SK-N-SH (cell line): ENCODE measurements at regions not wholly inside any gene's neighbourhood (a gene's known extent, or its start where the extent isn't known, plus 50 kb on each side); places are given as distances from the start of the nearest gene placed in this dataset.

Source experiments
- CTCF ChIA-PET: fragments of 300-600, 350-600 bp; formaldehyde crosslinking; extraction: SDS; loops from one replicate; lab custom pipeline; 2021; lab: Yijun Ruan, JAX
- POLR2A ChIA-PET: fragments of 350-600 bp; sonication (Branson Sonifier 250); formaldehyde crosslinking; extraction: SDS; loops from one replicate; lab custom pipeline; 2020; ENCODE audit warnings: antibody characterized with exemption, inconsistent platforms; lab: Yijun Ruan, JAX
- DNase-seq: peaks from one replicate; pipeline ENCODE4 v3.0.0; 2012
- H2AFZ ChIP-seq: fragments of 200-600 bp; sonication (generic); 2 replicates; pipeline ENCODE4 v1.8.1; 2016; ENCODE audit warnings: antibody characterized with exemption, mild to moderate bottlenecking, low read depth
- H3F3A ChIP-seq: fragments of 200-600 bp; sonication (generic); replicated peaks from 2 replicates; pipeline ENCODE3; 2016; ENCODE audit warnings: antibody characterized with exemption, mild to moderate bottlenecking; ENCODE audit not compliant: insufficient read depth
- H3K27ac ChIP-seq, 2 experiments: fragments of 200-500 bp in 1 of 2; fragments of 200-600 bp in 1 of 2; sonication (Bioruptor generic) in 1 of 2; sonication (generic), shearing (Covaris generic) in 1 of 2; 2 replicates each; pipeline versions ENCODE4 v1.5.1 to v1.6.1; 2014 to 2016; ENCODE audit warnings: low read depth in 2 of 2, inconsistent platforms in 1 of 2, low read length in 1 of 2, mild to moderate bottlenecking in 1 of 2, mixed read lengths in 1 of 2
- H3K27me3 ChIP-seq: fragments of 200-600 bp; sonication (generic), shearing (Covaris generic); 2 replicates; pipeline ENCODE4 v1.6.1; 2016; ENCODE audit warnings: mixed run types; ENCODE audit not compliant: insufficient read depth
- H3K36me3 ChIP-seq, 2 experiments: fragments of 200-500 bp in 1 of 2; fragments of 200-600 bp in 1 of 2; sonication (Bioruptor generic) in 1 of 2; sonication (generic) in 1 of 2; replicated peaks in 1 of 2; 2 replicates each; pipeline versions ENCODE3 to v1.5.1; 2014 to 2016; ENCODE audit warnings: low read length in 1 of 2, mild to moderate bottlenecking in 1 of 2; ENCODE audit not compliant: insufficient read depth in 2 of 2, control insufficient read depth in 1 of 2
- H3K4me1 ChIP-seq, 2 experiments: fragments of 200-500 bp in 1 of 2; fragments of 200-600 bp in 1 of 2; sonication (Bioruptor generic) in 1 of 2; sonication (generic), shearing (Covaris generic) in 1 of 2; 2 replicates each; pipeline versions ENCODE4 v1.5.1 to v1.6.1; 2014 to 2016; ENCODE audit warnings: low read depth in 1 of 2, low read length in 1 of 2, mixed run types in 1 of 2; ENCODE audit not compliant: insufficient read depth in 2 of 2, control insufficient read depth in 1 of 2
- H3K4me2 ChIP-seq: fragments of 200-600 bp; sonication (generic), shearing (Covaris generic); 2 replicates; pipeline ENCODE4 v1.6.1; 2017; ENCODE audit warnings: mixed run types
- H3K4me3 ChIP-seq, 2 experiments: fragments of 200-500 bp in 1 of 2; fragments of 200-600 bp in 1 of 2; sonication (Bioruptor generic) in 1 of 2; sonication (generic), shearing (Covaris generic) in 1 of 2; 2 replicates each; pipeline versions ENCODE4 v1.5.1 to v1.8.1; 2014 to 2016; ENCODE audit warnings: low read depth in 2 of 2, inconsistent platforms in 1 of 2, low read length in 1 of 2, mild to moderate bottlenecking in 1 of 2, mixed read lengths in 1 of 2, moderate library complexity in 1 of 2
- H3K79me2 ChIP-seq: fragments of 200-600 bp; sonication (generic); 2 replicates; pipeline ENCODE4 v1.8.1; 2017; ENCODE audit warnings: mild to moderate bottlenecking; ENCODE audit not compliant: insufficient read depth
- H3K9ac ChIP-seq: fragments of 200-600 bp; sonication (generic); 2 replicates; pipeline ENCODE4 v1.6.1; 2017; ENCODE audit warnings: mixed run types
- H3K9me2 ChIP-seq: fragments of 200-600 bp; sonication (generic); 2 replicates; pipeline ENCODE4 v1.6.1; 2017; ENCODE audit warnings: mixed run types
- H3K9me3 ChIP-seq: fragments of 200-600 bp; sonication (generic); 2 replicates; pipeline ENCODE4 v1.6.1; 2017; ENCODE audit warnings: mixed run types, mild to moderate bottlenecking, moderate library complexity
- H4K20me1 ChIP-seq: fragments of 200-600 bp; sonication (generic); 2 replicates; pipeline ENCODE4 v1.6.1; 2017; ENCODE audit warnings: mild to moderate bottlenecking, mixed run types; ENCODE audit not compliant: insufficient read depth
- FOSL2 ChIP-seq: IDR thresholded peaks from 2 replicates; pipeline ENCODE4 v1.4.0; 2012; ENCODE audit warnings: low read depth, mild to moderate bottlenecking, moderate library complexity, borderline replicate concordance
- FOXJ3 ChIP-seq: sonication (generic); formaldehyde crosslinking; IDR thresholded peaks from 2 replicates; pipeline ENCODE4 v1.5.1; 2020; ENCODE audit warnings: mild to moderate bottlenecking, missing genetic modification reagents
- FOXM1 ChIP-seq: IDR thresholded peaks from 2 replicates; pipeline ENCODE4 v1.4.0; 2012; ENCODE audit warnings: low read depth, mild to moderate bottlenecking
- MEF2A ChIP-seq: IDR thresholded peaks from 2 replicates; pipeline ENCODE4 v1.4.0; 2012; ENCODE audit warnings: low read depth, borderline replicate concordance
- MXI1 ChIP-seq: IDR thresholded peaks from 2 replicates; pipeline ENCODE4 v1.6.1; 2012; ENCODE audit warnings: mild to moderate bottlenecking, low read depth, low read length, improper control_type of control experiment
- NRF1 ChIP-seq: IDR thresholded peaks from 2 replicates; pipeline ENCODE4 v1.6.1; 2012; ENCODE audit warnings: low read depth, mild to moderate bottlenecking, low read length
- POLR2AphosphoS5 ChIP-seq: IDR thresholded peaks from 2 replicates; pipeline ENCODE4 v1.6.1; 2012; ENCODE audit warnings: low read depth, low read length
- RXRA ChIP-seq: IDR thresholded peaks from 2 replicates; pipeline ENCODE4 v1.4.0; 2012; ENCODE audit warnings: low read depth, mild to moderate bottlenecking, borderline replicate concordance
- YY1 ChIP-seq: IDR thresholded peaks from 2 replicates; pipeline ENCODE4 v1.4.0; 2012; ENCODE audit warnings: low read depth, mild to moderate bottlenecking
- WGBS: methylation state at CpG from one replicate; pipeline ENCODE4 v1.1.6; 2017; ENCODE audit warnings: low lambda C conversion rate; 5-methylcytosine and 5-hydroxymethylcytosine counted together
- TF ChIP-seq, protein P1 (sequence below): fragments of 150-350 bp; IDR thresholded peaks from 2 replicates; pipeline ENCODE4 v1.6.1; 2017; ENCODE audit warnings: antibody characterized with exemption, low read length, low read depth, borderline replicate concordance
- TF ChIP-seq, protein P2 (sequence below): IDR thresholded peaks from 2 replicates; pipeline ENCODE4 v1.6.1; 2012; ENCODE audit warnings: mild to moderate bottlenecking, low read depth, low read length, moderate library complexity
- TF ChIP-seq, protein P3 (sequence below): IDR thresholded peaks from 2 replicates; pipeline ENCODE4; 2012

DNA sequence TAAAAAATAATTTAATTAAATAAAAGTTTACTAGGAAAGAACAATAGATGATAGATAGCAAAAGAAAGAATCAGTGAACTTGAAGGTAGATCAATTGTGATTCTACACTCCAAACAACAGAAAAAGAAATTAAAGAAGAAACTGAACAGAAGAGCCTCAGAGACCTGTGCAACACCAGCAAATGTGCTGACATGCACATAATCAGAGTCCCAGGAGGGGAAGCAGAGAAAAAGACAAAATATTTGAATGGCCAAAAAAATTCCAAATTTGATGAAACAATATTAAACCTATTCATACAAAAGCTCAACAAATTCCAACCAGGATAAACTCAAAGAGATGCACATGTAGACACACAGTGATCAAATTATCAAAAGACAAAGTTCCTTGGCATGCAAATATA, 267.5 kb upstream of the OPRM1 start:
- ChIA-PET POLR2A (no interaction called here), CTCF (no interaction called here)
- Histone ChIP-seq H3K79me2 (no peaks in the 10 kb centered on the region), H3K9me3 (no peaks in the 10 kb centered on the region), H4K20me1 (no peaks in the 10 kb centered on the region), H3K4me2 (no peak overlapping the region), H3F3A (no peaks in the 10 kb centered on the region), H2AFZ (no peak overlapping the region), H3K27ac (no peak overlapping the region), H3K9me2 (no peaks in the 10 kb centered on the region), H3K4me3 (no peak overlapping the region), H3K9ac (no peak overlapping the region), H3K27me3 (no peaks in the 10 kb centered on the region), H3K4me1 (no peaks in the 10 kb centered on the region), H3K36me3 (no peaks in the 10 kb centered on the region)
- no peak for DNase-seq
- TF ChIP-seq POLR2AphosphoS5: no peak
- no peak for TF ChIP-seq FOXJ3 (CRISPR knock-in tag)
- TF ChIP-seq NRF1: no peak
- no peak for TF ChIP-seq YY1
- TF ChIP-seq, protein P1, sequence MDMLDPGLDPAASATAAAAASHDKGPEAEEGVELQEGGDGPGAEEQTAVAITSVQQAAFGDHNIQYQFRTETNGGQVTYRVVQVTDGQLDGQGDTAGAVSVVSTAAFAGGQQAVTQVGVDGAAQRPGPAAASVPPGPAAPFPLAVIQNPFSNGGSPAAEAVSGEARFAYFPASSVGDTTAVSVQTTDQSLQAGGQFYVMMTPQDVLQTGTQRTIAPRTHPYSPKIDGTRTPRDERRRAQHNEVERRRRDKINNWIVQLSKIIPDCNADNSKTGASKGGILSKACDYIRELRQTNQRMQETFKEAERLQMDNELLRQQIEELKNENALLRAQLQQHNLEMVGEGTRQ: no peak

DNA sequence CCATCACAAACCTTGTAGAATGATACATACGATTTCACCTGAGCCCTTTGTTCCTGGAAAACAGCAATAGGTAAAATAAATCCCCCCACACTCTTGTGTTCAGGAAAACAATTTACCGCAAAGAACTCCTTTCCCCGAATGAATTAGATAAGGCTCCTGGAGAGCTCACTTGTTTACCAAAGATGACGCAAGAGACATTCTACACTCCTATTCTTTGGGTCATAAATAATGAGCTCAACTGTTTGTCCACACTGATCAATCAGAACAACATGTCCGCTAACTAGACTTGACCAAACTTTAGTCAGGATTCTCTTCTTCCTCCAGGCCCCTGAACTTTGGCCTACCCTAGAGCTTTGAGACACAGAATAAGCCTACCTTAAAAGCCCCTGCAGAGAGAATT, 271.9 kb upstream of the OPRM1 start:
- H3K9me2 ChIP-seq: no peaks in the 10 kb centered on the region
- POLR2A ChIA-PET: no interaction called here
- TF ChIP-seq FOXM1: no peak
- TF ChIP-seq, protein P2, sequence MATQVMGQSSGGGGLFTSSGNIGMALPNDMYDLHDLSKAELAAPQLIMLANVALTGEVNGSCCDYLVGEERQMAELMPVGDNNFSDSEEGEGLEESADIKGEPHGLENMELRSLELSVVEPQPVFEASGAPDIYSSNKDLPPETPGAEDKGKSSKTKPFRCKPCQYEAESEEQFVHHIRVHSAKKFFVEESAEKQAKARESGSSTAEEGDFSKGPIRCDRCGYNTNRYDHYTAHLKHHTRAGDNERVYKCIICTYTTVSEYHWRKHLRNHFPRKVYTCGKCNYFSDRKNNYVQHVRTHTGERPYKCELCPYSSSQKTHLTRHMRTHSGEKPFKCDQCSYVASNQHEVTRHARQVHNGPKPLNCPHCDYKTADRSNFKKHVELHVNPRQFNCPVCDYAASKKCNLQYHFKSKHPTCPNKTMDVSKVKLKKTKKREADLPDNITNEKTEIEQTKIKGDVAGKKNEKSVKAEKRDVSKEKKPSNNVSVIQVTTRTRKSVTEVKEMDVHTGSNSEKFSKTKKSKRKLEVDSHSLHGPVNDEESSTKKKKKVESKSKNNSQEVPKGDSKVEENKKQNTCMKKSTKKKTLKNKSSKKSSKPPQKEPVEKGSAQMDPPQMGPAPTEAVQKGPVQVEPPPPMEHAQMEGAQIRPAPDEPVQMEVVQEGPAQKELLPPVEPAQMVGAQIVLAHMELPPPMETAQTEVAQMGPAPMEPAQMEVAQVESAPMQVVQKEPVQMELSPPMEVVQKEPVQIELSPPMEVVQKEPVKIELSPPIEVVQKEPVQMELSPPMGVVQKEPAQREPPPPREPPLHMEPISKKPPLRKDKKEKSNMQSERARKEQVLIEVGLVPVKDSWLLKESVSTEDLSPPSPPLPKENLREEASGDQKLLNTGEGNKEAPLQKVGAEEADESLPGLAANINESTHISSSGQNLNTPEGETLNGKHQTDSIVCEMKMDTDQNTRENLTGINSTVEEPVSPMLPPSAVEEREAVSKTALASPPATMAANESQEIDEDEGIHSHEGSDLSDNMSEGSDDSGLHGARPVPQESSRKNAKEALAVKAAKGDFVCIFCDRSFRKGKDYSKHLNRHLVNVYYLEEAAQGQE: no peak
- TF ChIP-seq MXI1: no peak
- TF ChIP-seq, protein P1: no peak
- TF ChIP-seq MEF2A: no peak
- no peak for TF ChIP-seq RXRA
- TF ChIP-seq FOSL2: no peak
- TF ChIP-seq, protein P3, sequence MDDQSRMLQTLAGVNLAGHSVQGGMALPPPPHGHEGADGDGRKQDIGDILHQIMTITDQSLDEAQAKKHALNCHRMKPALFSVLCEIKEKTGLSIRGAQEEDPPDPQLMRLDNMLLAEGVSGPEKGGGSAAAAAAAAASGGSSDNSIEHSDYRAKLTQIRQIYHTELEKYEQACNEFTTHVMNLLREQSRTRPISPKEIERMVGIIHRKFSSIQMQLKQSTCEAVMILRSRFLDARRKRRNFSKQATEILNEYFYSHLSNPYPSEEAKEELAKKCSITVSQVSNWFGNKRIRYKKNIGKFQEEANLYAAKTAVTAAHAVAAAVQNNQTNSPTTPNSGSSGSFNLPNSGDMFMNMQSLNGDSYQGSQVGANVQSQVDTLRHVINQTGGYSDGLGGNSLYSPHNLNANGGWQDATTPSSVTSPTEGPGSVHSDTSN: no peak

More for the DNA sequence above, 271.9 kb upstream of the OPRM1 start:
- Histone ChIP-seq H3K9me3 (no peaks in the 10 kb centered on the region), H4K20me1 (no peaks in the 10 kb centered on the region), H3K9ac (no peak overlapping the region), H3K79me2 (no peaks in the 10 kb centered on the region), H3K27ac (no peak overlapping the region), H3F3A (no peaks in the 10 kb centered on the region), H3K27me3 (no peaks in the 10 kb centered on the region), H3K4me3 (no peak overlapping the region), H3K4me1 (no peaks in the 10 kb centered on the region), H3K36me3 (no peaks in the 10 kb centered on the region), H2AFZ (no peak overlapping the region), H3K4me2 (no peak overlapping the region)
- DNase-seq: no peak
- CTCF ChIA-PET: interaction anchor here (1.5 kb wide), 1 partner anchor 273 kb away, joined by 3 read pairs; no protein-coding TSS in a partner anchor
- 74% methylated on average over 5 of the region's 5 CpGs for WGBS
